ENCODE measurements at regions not wholly inside any gene's neighbourhood (a gene's known extent, or its start where the extent isn't known, plus 50 kb on each side); places are given as distances from the start of the nearest gene placed in this dataset.

- TF ChIP-seq CTCF (IDR thresholded peaks at IDR 0.05) (no peak), POLR2AphosphoS5 (IDR thresholded peaks at IDR 0.05; ENCODE audit: low read depth, low read length) (no peak), TCF7L2 (IDR thresholded peaks at IDR 0.05; ENCODE audit: low read depth, low read length) (no peak), REST (IDR thresholded peaks at IDR 0.05; ENCODE audit: insufficient read depth in 1 of 2, low read depth in 2 of 2, low read length in 1 of 2) (no peak), SIN3A (IDR thresholded peaks at IDR 0.05; ENCODE audit: borderline replicate concordance, insufficient read depth, low read depth, low read length) (no peak)
These were observed 4220.0 kb upstream of the OR11H1 start for GRCh38 chr22:11307998-11308397.
